PC-3 (cell line): ENCODE measurements at regions not wholly inside any gene's neighbourhood (a gene's known extent, or its start where the extent isn't known, plus 50 kb on each side); places are given as distances from the start of the nearest gene placed in this dataset.

Experiments used
- CTCF ChIP-seq: fragments of 300-600 bp; sonication (generic); conservative IDR thresholded peaks from 2 replicates; pipeline ENCODE4 v1.5.1; 2017; ENCODE audit warnings: antibody characterized with exemption, low read depth, mild to moderate bottlenecking, low read length
- EZH2 ChIP-seq: fragments of 300-600 bp; sonication (generic); IDR thresholded peaks from one replicate; pipeline ENCODE4 v1.6.1; 2017; ENCODE audit warnings: antibody characterized with exemption, mild to moderate bottlenecking, low read length; ENCODE audit not compliant: unreplicated experiment

DNA sequence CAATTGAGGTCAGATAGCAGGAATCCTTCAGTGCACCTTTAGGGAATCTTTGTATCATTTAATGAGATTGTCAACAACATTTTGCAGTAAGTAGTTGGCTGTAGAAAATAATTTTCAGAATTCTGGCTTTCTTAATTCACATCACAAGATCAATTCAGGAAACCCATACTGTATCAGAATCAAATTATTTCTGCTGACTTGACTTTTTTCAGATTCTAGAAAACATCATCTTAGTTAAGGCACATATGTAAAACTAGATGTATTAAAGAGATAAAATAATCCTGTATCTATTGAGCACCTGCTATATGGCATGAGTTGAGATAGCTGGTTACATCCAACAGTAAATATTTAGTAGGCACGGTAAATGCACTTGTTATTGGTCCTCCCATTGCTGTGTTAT is 791.4 kb downstream of the TDRD15 start:
- no peak for TF ChIP-seq CTCF
- TF ChIP-seq EZH2 = no peak
